ENCODE measurements at regions not wholly inside any gene's neighbourhood (a gene's known extent, or its start where the extent isn't known, plus 50 kb on each side); places are given as distances from the start of the nearest gene placed in this dataset.

DNA sequence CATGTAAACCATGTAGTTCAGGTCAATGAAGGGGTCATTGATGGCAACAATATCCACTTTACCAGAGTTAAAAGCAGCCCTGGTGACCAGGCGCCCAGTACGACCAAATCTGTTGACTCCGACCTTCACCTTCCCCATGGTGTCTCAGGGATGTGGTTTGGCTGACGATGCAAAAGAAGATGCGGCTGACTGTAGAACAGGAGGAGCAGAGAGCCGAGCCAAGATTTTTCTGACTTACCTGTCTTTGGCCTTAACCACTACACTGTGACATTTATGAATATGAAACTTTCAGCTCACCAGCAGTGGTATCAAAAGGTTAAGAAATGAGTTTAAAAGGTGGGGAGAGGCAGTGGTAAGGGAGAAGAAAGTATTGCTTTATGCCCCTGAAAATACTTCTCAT lies 309.8 kb downstream of the BCOR start:
- Histone ChIP-seq H2AFZ (ENCODE audit: low read depth, low read length, severe bottlenecking) (no peak overlapping the region), H3F3A (ENCODE audit: insufficient read depth) (no peaks in the 10 kb centered on the region), H3K4me2 (ENCODE audit: low read depth, low read length, poor library complexity, severe bottlenecking) (no peak overlapping the region), H3K4me3 (ENCODE audit: insufficient read depth, low read length, poor library complexity, severe bottlenecking) (no peak overlapping the region), H3K27me3 (ENCODE audit: low read length) (no peaks in the 10 kb centered on the region), H3K79me2 (ENCODE audit: insufficient read depth, low read length) (no peaks in the 10 kb centered on the region), H3K9me3 (ENCODE audit: insufficient read depth, low read length) (no peaks in the 10 kb centered on the region), H3K36me3 (ENCODE audit: low read length) (no peaks in the 10 kb centered on the region), H4K20me1 (ENCODE audit: low read depth, low read length) (no peaks in the 10 kb centered on the region), H3K9me2 (replicated peaks; ENCODE audit: insufficient read depth, low read length) (no peaks in the 10 kb centered on the region), H3K9ac (ENCODE audit: low read length) (no peak overlapping the region), H3K27ac (ENCODE audit: low read depth, low read length) (no peak overlapping the region)
- TF ChIP-seq, protein P1, sequence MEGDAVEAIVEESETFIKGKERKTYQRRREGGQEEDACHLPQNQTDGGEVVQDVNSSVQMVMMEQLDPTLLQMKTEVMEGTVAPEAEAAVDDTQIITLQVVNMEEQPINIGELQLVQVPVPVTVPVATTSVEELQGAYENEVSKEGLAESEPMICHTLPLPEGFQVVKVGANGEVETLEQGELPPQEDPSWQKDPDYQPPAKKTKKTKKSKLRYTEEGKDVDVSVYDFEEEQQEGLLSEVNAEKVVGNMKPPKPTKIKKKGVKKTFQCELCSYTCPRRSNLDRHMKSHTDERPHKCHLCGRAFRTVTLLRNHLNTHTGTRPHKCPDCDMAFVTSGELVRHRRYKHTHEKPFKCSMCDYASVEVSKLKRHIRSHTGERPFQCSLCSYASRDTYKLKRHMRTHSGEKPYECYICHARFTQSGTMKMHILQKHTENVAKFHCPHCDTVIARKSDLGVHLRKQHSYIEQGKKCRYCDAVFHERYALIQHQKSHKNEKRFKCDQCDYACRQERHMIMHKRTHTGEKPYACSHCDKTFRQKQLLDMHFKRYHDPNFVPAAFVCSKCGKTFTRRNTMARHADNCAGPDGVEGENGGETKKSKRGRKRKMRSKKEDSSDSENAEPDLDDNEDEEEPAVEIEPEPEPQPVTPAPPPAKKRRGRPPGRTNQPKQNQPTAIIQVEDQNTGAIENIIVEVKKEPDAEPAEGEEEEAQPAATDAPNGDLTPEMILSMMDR (IDR thresholded peaks at IDR 0.05; ENCODE audit: insufficient read depth, low read length, poor library complexity, severe bottlenecking) = no peak
- no peak for TF ChIP-seq EZH2phosphoT487 (conservative IDR thresholded peaks at IDR 0.05; ENCODE audit: low read length)

DNA sequence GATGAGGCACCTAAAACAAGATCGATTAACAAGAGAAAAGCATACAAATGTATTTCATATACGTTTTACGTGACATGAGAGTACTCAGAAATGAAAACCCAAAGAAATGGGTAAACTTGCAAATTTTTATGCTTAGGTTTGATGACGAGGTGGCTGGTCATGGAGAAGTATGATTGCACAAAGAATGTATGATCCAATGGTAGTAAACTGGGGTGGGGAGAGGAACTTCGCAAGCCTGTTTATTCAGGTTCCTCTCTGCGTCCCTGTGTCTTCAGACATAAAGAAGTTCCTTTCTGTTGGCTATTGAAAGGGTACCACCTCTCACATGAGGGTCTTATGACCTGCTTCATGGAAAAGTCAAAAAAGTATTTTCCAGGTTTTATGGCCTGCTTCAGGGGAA lies 309.2 kb downstream of the BCOR start:
- H3K4me3 ChIP-seq (ENCODE audit: insufficient read depth, low read length, poor library complexity, severe bottlenecking) = no peak overlapping the region
- H3K9ac ChIP-seq (ENCODE audit: low read length) = no peak overlapping the region
- TF ChIP-seq, protein P1 (IDR thresholded peaks at IDR 0.05; ENCODE audit: insufficient read depth, low read length, poor library complexity, severe bottlenecking) = no peak
- TF ChIP-seq EZH2phosphoT487 (conservative IDR thresholded peaks at IDR 0.05; ENCODE audit: low read length) = no peak
- H2AFZ ChIP-seq (ENCODE audit: low read depth, low read length, severe bottlenecking) = no peak overlapping the region
- no peaks in the 10 kb centered on the region for H3K9me3 ChIP-seq (ENCODE audit: insufficient read depth, low read length)
- no peaks in the 10 kb centered on the region for H3K36me3 ChIP-seq (ENCODE audit: low read length)
- H4K20me1 ChIP-seq (ENCODE audit: low read depth, low read length) = no peaks in the 10 kb centered on the region
- H3K9me2 ChIP-seq (replicated peaks; ENCODE audit: insufficient read depth, low read length) = no peaks in the 10 kb centered on the region
- no peaks in the 10 kb centered on the region for H3K27me3 ChIP-seq (ENCODE audit: low read length)
- H3F3A ChIP-seq (ENCODE audit: insufficient read depth) = no peaks in the 10 kb centered on the region
- no peak overlapping the region for H3K27ac ChIP-seq (ENCODE audit: low read depth, low read length)
- no peaks in the 10 kb centered on the region for H3K79me2 ChIP-seq (ENCODE audit: insufficient read depth, low read length)
- H3K4me2 ChIP-seq (ENCODE audit: low read depth, low read length, poor library complexity, severe bottlenecking) = no peak overlapping the region

DNA sequence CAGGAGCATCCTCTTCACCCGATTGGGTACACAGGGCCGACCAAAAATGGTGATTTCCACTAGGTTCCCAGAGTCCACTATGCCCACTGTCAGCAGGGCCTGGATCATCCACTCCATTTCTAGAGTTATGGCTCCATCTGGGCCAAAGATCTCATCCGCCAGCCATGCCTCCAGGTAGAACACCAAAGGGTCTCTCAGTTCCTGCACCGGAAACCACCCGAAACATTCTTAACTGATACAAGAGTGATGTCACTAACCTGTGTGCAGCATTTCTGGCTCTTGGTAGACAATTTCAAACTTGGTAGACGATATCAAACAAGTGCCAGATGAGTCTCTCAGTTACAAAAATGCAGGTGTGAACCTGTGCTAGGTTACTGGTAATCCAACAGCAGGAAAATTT lies 306.1 kb downstream of the BCOR start:
- Histone ChIP-seq H3K4me2 (ENCODE audit: low read depth, low read length, poor library complexity, severe bottlenecking) (no peak overlapping the region), H4K20me1 (ENCODE audit: low read depth, low read length) (no peaks in the 10 kb centered on the region), H3K79me2 (ENCODE audit: insufficient read depth, low read length) (no peaks in the 10 kb centered on the region), H3K9ac (ENCODE audit: low read length) (no peak overlapping the region), H3K27ac (ENCODE audit: low read depth, low read length) (no peak overlapping the region), H3K4me3 (ENCODE audit: insufficient read depth, low read length, poor library complexity, severe bottlenecking) (no peak overlapping the region), H3K36me3 (ENCODE audit: low read length) (no peaks in the 10 kb centered on the region), H3F3A (ENCODE audit: insufficient read depth) (no peaks in the 10 kb centered on the region), H3K27me3 (ENCODE audit: low read length) (no peaks in the 10 kb centered on the region), H3K9me2 (replicated peaks; ENCODE audit: insufficient read depth, low read length) (no peaks in the 10 kb centered on the region), H3K9me3 (ENCODE audit: insufficient read depth, low read length) (no peaks in the 10 kb centered on the region), H2AFZ (ENCODE audit: low read depth, low read length, severe bottlenecking) (no peak overlapping the region)
- no peak for TF ChIP-seq EZH2phosphoT487 (conservative IDR thresholded peaks at IDR 0.05; ENCODE audit: low read length)
- TF ChIP-seq, protein P1 (IDR thresholded peaks at IDR 0.05; ENCODE audit: insufficient read depth, low read length, poor library complexity, severe bottlenecking) = no peak
